HEK293 (cell line): ENCODE measurements at regions not wholly inside any gene's neighbourhood (a gene's known extent, or its start where the extent isn't known, plus 50 kb on each side); places are given as distances from the start of the nearest gene placed in this dataset.

ENCODE experiments used
- CTCF ChIA-PET: fragments of 350-600 bp; formaldehyde crosslinking; extraction: SDS; loops from one replicate; lab custom pipeline; 2021; ENCODE audit warnings: antibody characterized with exemption; lab: Yijun Ruan, JAX
- POLR2A ChIA-PET: fragments of 300-600 bp; formaldehyde crosslinking; extraction: SDS; loops from one replicate; lab custom pipeline; 2020; ENCODE audit warnings: antibody characterized with exemption, inconsistent platforms; lab: Yijun Ruan, JAX
- H3K27ac ChIP-seq: fragments of 200-500 bp; sonication (Bioruptor generic); 2 replicates; pipeline ENCODE4 v1.5.1; 2014; ENCODE audit warnings: low read depth, low read length, control low read depth, inconsistent platforms; ENCODE audit errors: extremely low read depth
- H3K36me3 ChIP-seq, 2 experiments: fragments of 200-500 bp in 1 of 2; sonication (Bioruptor generic) in 1 of 2; 1 replicate in 1 of 2; 2 replicates in 1 of 2; pipeline ENCODE4 v1.5.1; 2014 to 2017; ENCODE audit warnings: inconsistent platforms in 2 of 2, low read length in 2 of 2; ENCODE audit not compliant: control insufficient read depth in 2 of 2, insufficient read depth in 1 of 2
- H3K4me1 ChIP-seq: fragments of 200-500 bp; sonication (Bioruptor generic); 2 replicates; pipeline ENCODE4 v1.5.1; 2014; ENCODE audit warnings: mild to moderate bottlenecking, low read length, inconsistent platforms; ENCODE audit not compliant: control insufficient read depth, insufficient read depth
- H3K4me3 ChIP-seq: 2 replicates; pipeline ENCODE4 v1.5.1; 2011; ENCODE audit warnings: low read depth, mild to moderate bottlenecking, control low read depth, low read length, moderate library complexity
- H3K9me3 ChIP-seq: fragments of 200-500 bp; sonication (Bioruptor generic); 2 replicates; pipeline ENCODE4 v1.5.1; 2014; ENCODE audit warnings: low read depth, low read length, inconsistent platforms; ENCODE audit not compliant: control insufficient read depth, insufficient read depth
- KLF1 ChIP-seq: fragments of 450-650 bp; formaldehyde crosslinking; IDR thresholded peaks from 2 replicates; pipeline ENCODE4 v1.5.1; 2016; ENCODE audit warnings: missing biosample characterization, missing genetic modification characterization
- KLF8 ChIP-seq: fragments of 450-650 bp; formaldehyde crosslinking; IDR thresholded peaks from 2 replicates; pipeline ENCODE4 v1.5.1; 2016; ENCODE audit warnings: missing biosample characterization, missing genetic modification characterization
- OVOL3 ChIP-seq: fragments of 450-650 bp; formaldehyde crosslinking; IDR thresholded peaks from 2 replicates; pipeline ENCODE4 v1.5.1; 2016; ENCODE audit warnings: missing biosample characterization, missing genetic modification characterization
- SALL2 ChIP-seq: fragments of 450-650 bp; formaldehyde crosslinking; IDR thresholded peaks from 2 replicates; pipeline ENCODE4 v1.5.0; 2017; ENCODE audit warnings: missing biosample characterization, mild to moderate bottlenecking, missing genetic modification characterization, borderline replicate concordance
- SCRT1 ChIP-seq: fragments of 450-650 bp; formaldehyde crosslinking; IDR thresholded peaks from 2 replicates; pipeline ENCODE4 v1.5.1; 2016; ENCODE audit warnings: missing biosample characterization, missing genetic modification characterization, borderline replicate concordance
- ZNF146 ChIP-seq: fragments of 450-650 bp; formaldehyde crosslinking; IDR thresholded peaks from 2 replicates; pipeline ENCODE4 v1.5.1; 2016; ENCODE audit warnings: missing biosample characterization, missing genetic modification characterization
- ZNF169 ChIP-seq: fragments of 450-650 bp; formaldehyde crosslinking; IDR thresholded peaks from 2 replicates; pipeline ENCODE4 v1.5.1; 2016; ENCODE audit warnings: missing biosample characterization, missing genetic modification characterization
- ZNF423 ChIP-seq: fragments of 450-650 bp; formaldehyde crosslinking; IDR thresholded peaks from 2 replicates; pipeline ENCODE4 v1.5.1; 2016; ENCODE audit warnings: missing biosample characterization, missing genetic modification characterization
- ZNF530 ChIP-seq: fragments of 450-650 bp; formaldehyde crosslinking; IDR thresholded peaks from 2 replicates; pipeline ENCODE4 v1.5.1; 2016; ENCODE audit warnings: low read depth, missing biosample characterization, missing genetic modification characterization
- TF ChIP-seq, protein P1 (sequence below): fragments of 450-650 bp; formaldehyde crosslinking; optimal IDR thresholded peaks from 2 replicates; pipeline ENCODE3; 2016; ENCODE audit warnings: missing biosample characterization, mild to moderate bottlenecking, missing genetic modification characterization
- TF ChIP-seq, protein P2 (sequence below): fragments of 450-650 bp; formaldehyde crosslinking; IDR thresholded peaks from 2 replicates; pipeline ENCODE4 v1.5.1; 2016; ENCODE audit warnings: missing biosample characterization, missing genetic modification characterization
- TF ChIP-seq, protein P3 (sequence below): fragments of 450-650 bp; formaldehyde crosslinking; IDR thresholded peaks from 2 replicates; pipeline ENCODE4 v1.5.1; 2017; ENCODE audit warnings: missing biosample characterization, missing genetic modification characterization
- TF ChIP-seq, protein P4 (sequence below): fragments of 450-650 bp; formaldehyde crosslinking; IDR thresholded peaks from 2 replicates; pipeline ENCODE4 v1.5.1; 2017; ENCODE audit warnings: missing biosample characterization, missing genetic modification characterization
- TF ChIP-seq, protein P5 (sequence below): fragments of 450-650 bp; formaldehyde crosslinking; IDR thresholded peaks from 2 replicates; pipeline ENCODE4 v1.5.1; 2017; ENCODE audit warnings: missing biosample characterization, missing genetic modification characterization
- TF ChIP-seq, protein P6 (sequence below): fragments of 450-650 bp; formaldehyde crosslinking; IDR thresholded peaks from 2 replicates; pipeline ENCODE4 v1.5.1; 2017; ENCODE audit warnings: missing biosample characterization, missing genetic modification characterization
- TF ChIP-seq, protein P7 (sequence below): fragments of 450-650 bp; formaldehyde crosslinking; IDR thresholded peaks from 2 replicates; pipeline ENCODE4 v1.5.1; 2016; ENCODE audit warnings: missing biosample characterization, missing genetic modification characterization
- TF ChIP-seq, protein P8 (sequence below): fragments of 450-650 bp; formaldehyde crosslinking; IDR thresholded peaks from 2 replicates; pipeline ENCODE4 v1.5.1; 2017; ENCODE audit warnings: missing biosample characterization, missing genetic modification characterization

DNA sequence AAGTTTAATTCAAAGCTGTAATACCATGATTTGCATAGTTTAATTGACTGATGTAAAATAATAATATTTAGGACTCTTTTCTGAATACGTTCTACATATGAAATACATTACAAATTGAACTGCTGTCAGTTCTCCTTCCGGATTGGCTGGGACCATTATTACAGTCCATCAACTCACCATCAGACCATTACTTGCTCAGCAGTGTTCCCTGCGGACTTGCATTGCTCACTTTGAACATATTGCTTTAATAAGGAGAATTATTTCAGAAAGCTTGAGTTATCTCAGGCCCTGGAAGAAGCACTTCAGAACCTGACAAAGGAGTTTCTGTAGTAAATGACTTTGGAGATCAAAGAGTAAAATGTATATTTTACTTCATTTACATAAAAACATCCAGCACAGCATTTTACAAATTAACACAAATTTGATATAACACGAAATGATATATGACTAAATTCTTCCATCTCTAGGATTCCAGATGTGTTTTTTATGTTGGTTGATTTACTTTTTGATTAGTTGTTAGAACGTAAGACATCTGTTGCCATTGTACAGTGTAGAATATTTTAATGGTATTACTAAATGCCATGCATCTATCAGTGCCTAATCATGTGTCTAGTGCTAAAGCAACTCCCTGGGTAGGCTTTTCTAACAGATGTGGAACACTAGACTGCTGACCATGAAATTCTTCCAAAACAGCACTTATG lies 418.5 kb upstream of the SEMA3A start (continued):
- TF ChIP-seq, protein P1, sequence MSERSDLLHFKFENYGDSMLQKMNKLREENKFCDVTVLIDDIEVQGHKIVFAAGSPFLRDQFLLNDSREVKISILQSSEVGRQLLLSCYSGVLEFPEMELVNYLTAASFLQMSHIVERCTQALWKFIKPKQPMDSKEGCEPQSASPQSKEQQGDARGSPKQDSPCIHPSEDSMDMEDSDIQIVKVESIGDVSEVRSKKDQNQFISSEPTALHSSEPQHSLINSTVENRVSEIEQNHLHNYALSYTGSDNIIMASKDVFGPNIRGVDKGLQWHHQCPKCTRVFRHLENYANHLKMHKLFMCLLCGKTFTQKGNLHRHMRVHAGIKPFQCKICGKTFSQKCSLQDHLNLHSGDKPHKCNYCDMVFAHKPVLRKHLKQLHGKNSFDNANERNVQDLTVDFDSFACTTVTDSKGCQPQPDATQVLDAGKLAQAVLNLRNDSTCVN: no peak
- TF ChIP-seq, protein P2, sequence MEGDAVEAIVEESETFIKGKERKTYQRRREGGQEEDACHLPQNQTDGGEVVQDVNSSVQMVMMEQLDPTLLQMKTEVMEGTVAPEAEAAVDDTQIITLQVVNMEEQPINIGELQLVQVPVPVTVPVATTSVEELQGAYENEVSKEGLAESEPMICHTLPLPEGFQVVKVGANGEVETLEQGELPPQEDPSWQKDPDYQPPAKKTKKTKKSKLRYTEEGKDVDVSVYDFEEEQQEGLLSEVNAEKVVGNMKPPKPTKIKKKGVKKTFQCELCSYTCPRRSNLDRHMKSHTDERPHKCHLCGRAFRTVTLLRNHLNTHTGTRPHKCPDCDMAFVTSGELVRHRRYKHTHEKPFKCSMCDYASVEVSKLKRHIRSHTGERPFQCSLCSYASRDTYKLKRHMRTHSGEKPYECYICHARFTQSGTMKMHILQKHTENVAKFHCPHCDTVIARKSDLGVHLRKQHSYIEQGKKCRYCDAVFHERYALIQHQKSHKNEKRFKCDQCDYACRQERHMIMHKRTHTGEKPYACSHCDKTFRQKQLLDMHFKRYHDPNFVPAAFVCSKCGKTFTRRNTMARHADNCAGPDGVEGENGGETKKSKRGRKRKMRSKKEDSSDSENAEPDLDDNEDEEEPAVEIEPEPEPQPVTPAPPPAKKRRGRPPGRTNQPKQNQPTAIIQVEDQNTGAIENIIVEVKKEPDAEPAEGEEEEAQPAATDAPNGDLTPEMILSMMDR (tag by site-specific recombination): no peak
- TF ChIP-seq KLF8 (tag by site-specific recombination): no peak
- TF ChIP-seq, protein P3, sequence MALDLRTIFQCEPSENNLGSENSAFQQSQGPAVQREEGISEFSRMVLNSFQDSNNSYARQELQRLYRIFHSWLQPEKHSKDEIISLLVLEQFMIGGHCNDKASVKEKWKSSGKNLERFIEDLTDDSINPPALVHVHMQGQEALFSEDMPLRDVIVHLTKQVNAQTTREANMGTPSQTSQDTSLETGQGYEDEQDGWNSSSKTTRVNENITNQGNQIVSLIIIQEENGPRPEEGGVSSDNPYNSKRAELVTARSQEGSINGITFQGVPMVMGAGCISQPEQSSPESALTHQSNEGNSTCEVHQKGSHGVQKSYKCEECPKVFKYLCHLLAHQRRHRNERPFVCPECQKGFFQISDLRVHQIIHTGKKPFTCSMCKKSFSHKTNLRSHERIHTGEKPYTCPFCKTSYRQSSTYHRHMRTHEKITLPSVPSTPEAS (tag by site-specific recombination): no peak
- no peak for TF ChIP-seq ZNF146
- TF ChIP-seq ZNF169 (tag by site-specific recombination): no peak

DNA sequence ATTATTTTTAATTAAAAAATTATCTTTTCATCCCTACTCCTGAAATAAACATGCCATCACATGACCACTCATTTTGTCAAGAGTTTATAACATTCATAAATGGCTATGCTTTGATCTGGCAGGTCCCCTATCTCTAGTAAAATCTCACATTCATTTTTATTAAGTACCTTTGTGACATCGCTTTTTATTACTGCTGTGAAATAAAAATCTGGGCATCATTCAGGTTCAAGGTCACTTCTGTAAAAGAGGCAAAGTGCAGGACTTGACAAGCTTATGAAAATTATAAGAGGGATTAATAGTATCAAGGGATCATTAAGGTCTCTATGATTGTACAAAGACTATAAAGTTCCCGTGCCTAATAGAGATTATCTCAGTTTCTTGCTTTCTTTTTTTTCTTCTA lies 416.8 kb upstream of the SEMA3A start:
- Histone ChIP-seq H3K27ac (no peak overlapping the region), H3K4me3 (no peak overlapping the region), H3K9me3 (no peaks in the 10 kb centered on the region), H3K4me1 (no peaks in the 10 kb centered on the region), H3K36me3 (no peaks in the 10 kb centered on the region)
- POLR2A ChIA-PET: no interaction called here
- TF ChIP-seq SALL2 (tag by site-specific recombination): no peak
- TF ChIP-seq OVOL3 (tag by site-specific recombination): no peak
- TF ChIP-seq, protein P4, sequence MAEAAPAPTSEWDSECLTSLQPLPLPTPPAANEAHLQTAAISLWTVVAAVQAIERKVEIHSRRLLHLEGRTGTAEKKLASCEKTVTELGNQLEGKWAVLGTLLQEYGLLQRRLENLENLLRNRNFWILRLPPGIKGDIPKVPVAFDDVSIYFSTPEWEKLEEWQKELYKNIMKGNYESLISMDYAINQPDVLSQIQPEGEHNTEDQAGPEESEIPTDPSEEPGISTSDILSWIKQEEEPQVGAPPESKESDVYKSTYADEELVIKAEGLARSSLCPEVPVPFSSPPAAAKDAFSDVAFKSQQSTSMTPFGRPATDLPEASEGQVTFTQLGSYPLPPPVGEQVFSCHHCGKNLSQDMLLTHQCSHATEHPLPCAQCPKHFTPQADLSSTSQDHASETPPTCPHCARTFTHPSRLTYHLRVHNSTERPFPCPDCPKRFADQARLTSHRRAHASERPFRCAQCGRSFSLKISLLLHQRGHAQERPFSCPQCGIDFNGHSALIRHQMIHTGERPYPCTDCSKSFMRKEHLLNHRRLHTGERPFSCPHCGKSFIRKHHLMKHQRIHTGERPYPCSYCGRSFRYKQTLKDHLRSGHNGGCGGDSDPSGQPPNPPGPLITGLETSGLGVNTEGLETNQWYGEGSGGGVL (tag by site-specific recombination): no peak
- TF ChIP-seq, protein P5, sequence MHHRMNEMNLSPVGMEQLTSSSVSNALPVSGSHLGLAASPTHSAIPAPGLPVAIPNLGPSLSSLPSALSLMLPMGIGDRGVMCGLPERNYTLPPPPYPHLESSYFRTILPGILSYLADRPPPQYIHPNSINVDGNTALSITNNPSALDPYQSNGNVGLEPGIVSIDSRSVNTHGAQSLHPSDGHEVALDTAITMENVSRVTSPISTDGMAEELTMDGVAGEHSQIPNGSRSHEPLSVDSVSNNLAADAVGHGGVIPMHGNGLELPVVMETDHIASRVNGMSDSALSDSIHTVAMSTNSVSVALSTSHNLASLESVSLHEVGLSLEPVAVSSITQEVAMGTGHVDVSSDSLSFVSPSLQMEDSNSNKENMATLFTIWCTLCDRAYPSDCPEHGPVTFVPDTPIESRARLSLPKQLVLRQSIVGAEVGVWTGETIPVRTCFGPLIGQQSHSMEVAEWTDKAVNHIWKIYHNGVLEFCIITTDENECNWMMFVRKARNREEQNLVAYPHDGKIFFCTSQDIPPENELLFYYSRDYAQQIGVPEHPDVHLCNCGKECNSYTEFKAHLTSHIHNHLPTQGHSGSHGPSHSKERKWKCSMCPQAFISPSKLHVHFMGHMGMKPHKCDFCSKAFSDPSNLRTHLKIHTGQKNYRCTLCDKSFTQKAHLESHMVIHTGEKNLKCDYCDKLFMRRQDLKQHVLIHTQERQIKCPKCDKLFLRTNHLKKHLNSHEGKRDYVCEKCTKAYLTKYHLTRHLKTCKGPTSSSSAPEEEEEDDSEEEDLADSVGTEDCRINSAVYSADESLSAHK: no peak
- TF ChIP-seq, protein P6, sequence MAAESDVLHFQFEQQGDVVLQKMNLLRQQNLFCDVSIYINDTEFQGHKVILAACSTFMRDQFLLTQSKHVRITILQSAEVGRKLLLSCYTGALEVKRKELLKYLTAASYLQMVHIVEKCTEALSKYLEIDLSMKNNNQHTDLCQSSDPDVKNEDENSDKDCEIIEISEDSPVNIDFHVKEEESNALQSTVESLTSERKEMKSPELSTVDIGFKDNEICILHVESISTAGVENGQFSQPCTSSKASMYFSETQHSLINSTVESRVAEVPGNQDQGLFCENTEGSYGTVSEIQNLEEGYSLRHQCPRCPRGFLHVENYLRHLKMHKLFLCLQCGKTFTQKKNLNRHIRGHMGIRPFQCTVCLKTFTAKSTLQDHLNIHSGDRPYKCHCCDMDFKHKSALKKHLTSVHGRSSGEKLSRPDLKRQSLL: no peak
- TF ChIP-seq, protein P7, sequence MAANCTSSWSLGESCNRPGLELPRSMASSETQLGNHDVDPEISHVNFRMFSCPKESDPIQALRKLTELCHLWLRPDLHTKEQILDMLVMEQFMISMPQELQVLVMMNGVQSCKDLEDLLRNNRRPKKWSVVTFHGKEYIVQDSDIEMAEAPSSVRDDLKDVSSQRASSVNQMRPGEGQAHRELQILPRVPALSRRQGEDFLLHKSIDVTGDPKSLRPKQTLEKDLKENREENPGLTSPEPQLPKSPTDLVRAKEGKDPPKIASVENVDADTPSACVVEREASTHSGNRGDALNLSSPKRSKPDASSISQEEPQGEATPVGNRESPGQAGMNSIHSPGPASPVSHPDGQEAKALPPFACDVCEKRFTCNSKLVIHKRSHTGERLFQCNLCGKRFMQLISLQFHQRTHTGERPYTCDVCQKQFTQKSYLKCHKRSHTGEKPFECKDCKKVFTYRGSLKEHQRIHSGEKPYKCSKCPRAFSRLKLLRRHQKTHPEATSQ (tag by site-specific recombination): no peak
- TF ChIP-seq SCRT1: no peak
- TF ChIP-seq, protein P8, sequence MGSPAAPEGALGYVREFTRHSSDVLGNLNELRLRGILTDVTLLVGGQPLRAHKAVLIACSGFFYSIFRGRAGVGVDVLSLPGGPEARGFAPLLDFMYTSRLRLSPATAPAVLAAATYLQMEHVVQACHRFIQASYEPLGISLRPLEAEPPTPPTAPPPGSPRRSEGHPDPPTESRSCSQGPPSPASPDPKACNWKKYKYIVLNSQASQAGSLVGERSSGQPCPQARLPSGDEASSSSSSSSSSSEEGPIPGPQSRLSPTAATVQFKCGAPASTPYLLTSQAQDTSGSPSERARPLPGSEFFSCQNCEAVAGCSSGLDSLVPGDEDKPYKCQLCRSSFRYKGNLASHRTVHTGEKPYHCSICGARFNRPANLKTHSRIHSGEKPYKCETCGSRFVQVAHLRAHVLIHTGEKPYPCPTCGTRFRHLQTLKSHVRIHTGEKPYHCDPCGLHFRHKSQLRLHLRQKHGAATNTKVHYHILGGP (tag by site-specific recombination): no peak
- no peak for TF ChIP-seq ZNF530 (tag by site-specific recombination)
- TF ChIP-seq KLF1 (tag by site-specific recombination): no peak
- TF ChIP-seq ZNF423 (tag by site-specific recombination): no peak
- TF ChIP-seq, all 188 proteins: peak for 0
- CTCF ChIA-PET: interaction anchor here (0.6 kb wide), 1 partner anchor 16 kb away, joined by 4 read pairs; no protein-coding TSS in a partner anchor
